A549 (cell line): ENCODE measurements at regions not wholly inside any gene's neighbourhood (a gene's known extent, or its start where the extent isn't known, plus 50 kb on each side); places are given as distances from the start of the nearest gene placed in this dataset.
A peak's percentile ranks its signal among the peaks of the same experiment; 100 is the strongest.

Experiments
- ATAC-seq, 2 experiments: fragments of 200-7000 bp in 1 of 2; fragments of >200 bp in 1 of 2; cut with Nextera tagmentation in 1 of 2; cut with Tn5 transposase in 1 of 2; 3 replicates each; pipeline versions ENCODE4 v1.8.0 to v1.9.1; 2018 to 2020; ENCODE audit warnings: mild to moderate bottlenecking in 1 of 2, moderate library complexity in 1 of 2
- CTCF ChIA-PET: fragments of 300-600 bp; sonication (Branson Sonifier 250); formaldehyde crosslinking; extraction: SDS; loops from one replicate; lab custom pipeline; 2021; ENCODE audit warnings: antibody characterized with exemption, inconsistent platforms; lab: Yijun Ruan, JAX
- POLR2A ChIA-PET: fragments of 350-600 bp; formaldehyde crosslinking; extraction: SDS; loops from one replicate; lab custom pipeline; 2021; ENCODE audit warnings: antibody characterized with exemption, inconsistent platforms; lab: Yijun Ruan, JAX
- DNase-seq, 2 experiments: peaks; one replicate each; pipeline versions ENCODE4 v3.0.0 to v3.0.0-alpha.2; 2011 to 2016; ENCODE audit warnings: low read depth in 1 of 2, low spot score in 1 of 2
- FAIRE-seq: peaks from 2 replicates; lab custom pipeline; 2011; peaks lifted over from hg19 to GRCh38; lab: Jason Lieb, UNC
- H3K27ac ChIP-seq, 2 experiments: fragments of >200 bp; sonication (Bioruptor Twin); formaldehyde crosslinking; 3 replicates each; pipeline ENCODE4 v1.5.1; 2016 to 2017
- H3K4me1 ChIP-seq: fragments of >200 bp; sonication (Bioruptor Twin); formaldehyde crosslinking; 3 replicates; pipeline ENCODE4 v1.6.1; 2016
- H3K4me2 ChIP-seq: fragments of >200 bp; sonication (Bioruptor Twin); formaldehyde crosslinking; 3 replicates; pipeline ENCODE4 v1.6.1; 2016
- H3K4me3 ChIP-seq: fragments of >200 bp; sonication (Bioruptor Twin); formaldehyde crosslinking; 3 replicates; pipeline ENCODE4 v1.5.1; 2016
- H3K9me3 ChIP-seq: fragments of >200 bp; sonication (Bioruptor Twin); formaldehyde crosslinking; 3 replicates; pipeline ENCODE4 v1.6.1; 2016
- CBX8 ChIP-seq: fragments of 200-600 bp; sonication (generic); IDR thresholded peaks from 2 replicates; pipeline ENCODE4 v1.6.1; 2016
- CHD2 ChIP-seq: fragments of 150-350 bp; IDR thresholded peaks from 2 replicates; pipeline ENCODE4 v1.6.1; 2014; ENCODE audit warnings: low read length; ENCODE audit not compliant: partially characterized antibody
- EHMT2 ChIP-seq: fragments of 200-600 bp; sonication (generic); IDR thresholded peaks from 2 replicates; pipeline ENCODE4 v1.6.1; 2016; ENCODE audit warnings: antibody characterized with exemption, low read depth, mild to moderate bottlenecking, moderate library complexity
- ESRRA ChIP-seq: fragments of 150-350 bp; IDR thresholded peaks from 2 replicates; pipeline ENCODE4 v1.6.1; 2014; ENCODE audit warnings: mild to moderate bottlenecking, low read length, borderline replicate concordance
- FOXS1 ChIP-seq: fragments of 250-450 bp; sonication (Bioruptor Pico); IDR thresholded peaks from 2 replicates; pipeline ENCODE4 v1.5.0; 2020; ENCODE audit warnings: mild to moderate bottlenecking, moderate library complexity
- KDM1A ChIP-seq: fragments of 200-600 bp; sonication (generic); IDR thresholded peaks from 2 replicates; pipeline ENCODE4 v1.6.1; 2016; ENCODE audit warnings: low read depth, mild to moderate bottlenecking
- KDM5A ChIP-seq: fragments of 200-600 bp; sonication (generic); IDR thresholded peaks from 2 replicates; pipeline ENCODE4 v1.6.1; 2016; ENCODE audit warnings: antibody characterized with exemption, mild to moderate bottlenecking
- NPAS2 ChIP-seq: fragments of 250-450 bp; sonication (Bioruptor Pico); IDR thresholded peaks from 2 replicates; pipeline ENCODE4 v1.8.0; 2022; ENCODE audit warnings: mild to moderate bottlenecking, moderate library complexity, borderline replicate concordance
- NR3C1 ChIP-seq: fragments of >200 bp; sonication (Bioruptor Twin); formaldehyde crosslinking; IDR thresholded peaks from 3 replicates; pipeline ENCODE4 v1.6.1; 2017
- RAD21 ChIP-seq, 2 experiments: fragments of >200 bp in 1 of 2; sonication (Bioruptor Twin) in 1 of 2; formaldehyde crosslinking in 1 of 2; IDR thresholded peaks in 1 of 2; conservative IDR thresholded peaks in 1 of 2; 2 replicates in 1 of 2; 3 replicates in 1 of 2; pipeline ENCODE4 v1.6.1; 2012 to 2018; ENCODE audit warnings: inconsistent platforms in 1 of 2
- RFX5 ChIP-seq: fragments of 450-650 bp; IDR thresholded peaks from 2 replicates; pipeline ENCODE4 v1.7.1; 2014; ENCODE audit warnings: antibody characterized with exemption, mild to moderate bottlenecking, moderate library complexity
- SMC3 ChIP-seq: fragments of >200 bp; sonication (Bioruptor Twin); formaldehyde crosslinking; IDR thresholded peaks from 3 replicates; pipeline ENCODE4 v1.6.1; 2018; ENCODE audit warnings: inconsistent platforms
- USF2 ChIP-seq: fragments of 450-650 bp; IDR thresholded peaks from 2 replicates; pipeline ENCODE4 v1.6.1; 2014; ENCODE audit warnings: antibody characterized with exemption
- ZFP36 ChIP-seq: fragments of 450-650 bp; IDR thresholded peaks from 2 replicates; pipeline ENCODE4 v1.6.1; 2014; ENCODE audit warnings: borderline replicate concordance; ENCODE audit not compliant: partially characterized antibody
- ZNF302 ChIP-seq: fragments of 250-450 bp; sonication (Bioruptor Pico); IDR thresholded peaks from 2 replicates; pipeline ENCODE4 v1.9.0; 2021; ENCODE audit warnings: inconsistent platforms, mild to moderate bottlenecking, moderate library complexity
- WGBS: methylation state at CpG from one replicate; pipeline ENCODE4 v1.1.6; 2017; ENCODE audit errors: missing lambda C conversion rate; 5-methylcytosine and 5-hydroxymethylcytosine counted together
- TF ChIP-seq, protein P1 (sequence below): fragments of >200 bp; sonication (Bioruptor Twin); formaldehyde crosslinking; IDR thresholded peaks from 3 replicates; pipeline ENCODE4 v1.5.1; 2016

DNA sequence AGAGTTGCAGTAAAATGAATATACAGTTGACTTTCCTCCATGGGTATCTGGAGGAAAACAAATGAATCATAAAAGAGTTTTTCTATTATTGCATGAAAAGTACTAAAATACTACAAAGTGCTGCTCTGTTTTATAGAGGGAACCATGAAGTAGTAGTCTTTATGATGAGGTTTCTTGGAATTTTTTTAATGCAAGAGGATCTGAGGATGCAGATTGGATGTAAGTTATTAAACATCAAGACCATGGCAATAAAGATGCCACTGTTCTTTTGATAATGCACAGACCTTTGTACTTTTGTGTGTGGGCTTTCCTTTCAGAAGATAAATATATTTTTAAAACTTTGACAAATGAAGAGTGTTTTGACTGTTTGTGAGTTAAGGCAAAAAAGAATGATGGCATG is 87.5 kb downstream of the DACT1 start:
- no peaks in the 10 kb centered on the region for H3K4me1 ChIP-seq
- H3K27ac ChIP-seq: no peak overlapping the region
- DNase-seq (no peak), ATAC-seq (no peak), FAIRE-seq (no peak)
- CTCF ChIA-PET: no interaction called here
- POLR2A ChIA-PET: no interaction called here
- no peak for TF ChIP-seq NPAS2 (CRISPR knock-in tag)
- H3K9me3 ChIP-seq: no peaks in the 10 kb centered on the region
- no peak overlapping the region for H3K4me3 ChIP-seq
- no peak overlapping the region for H3K4me2 ChIP-seq

DNA sequence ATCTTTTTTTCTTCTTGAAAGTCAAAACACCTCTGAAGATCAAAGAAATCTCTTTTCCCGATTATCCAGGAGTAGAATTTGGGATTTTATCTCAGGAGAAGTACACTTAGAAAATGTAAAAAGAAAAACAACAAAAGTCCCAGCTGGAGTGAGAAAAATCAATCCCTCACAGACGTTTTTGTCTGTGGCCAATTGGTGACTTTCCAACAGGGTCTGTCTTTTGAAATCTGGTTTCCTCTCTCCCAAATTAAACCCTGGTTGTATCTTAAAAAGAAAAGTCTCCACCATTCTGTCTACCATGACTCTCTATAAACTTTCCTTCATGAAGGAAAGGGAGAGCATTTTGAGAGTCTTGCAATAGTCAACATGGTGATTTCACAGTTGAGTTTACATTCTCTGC is 88.1 kb downstream of the DACT1 start:
- POLR2A ChIA-PET: no interaction called here
- WGBS: 27% methylated on average over 2 of the region's 2 CpGs
- FAIRE-seq: no peak
- peaks cover 3% of the 10 kb centered on the region; the same call in 1 of the 3 replicates for H3K4me1 ChIP-seq
- ATAC-seq: no peak
- TF ChIP-seq CHD2 (no peak), USF2 (no peak), FOXS1 (CRISPR knock-in tag) (no peak), NR3C1 (no peak), KDM1A (no peak), EHMT2 (no peak), RAD21 (conservative IDR thresholded peaks at IDR 0.05 in 1 of 2, IDR thresholded peaks at IDR 0.05 in 1 of 2) (no peak), SMC3 (no peak), ZFP36 (no peak), ZNF302 (CRISPR knock-in tag) (no peak), RFX5 (no peak), KDM5A (no peak)
- TF ChIP-seq, protein P1, sequence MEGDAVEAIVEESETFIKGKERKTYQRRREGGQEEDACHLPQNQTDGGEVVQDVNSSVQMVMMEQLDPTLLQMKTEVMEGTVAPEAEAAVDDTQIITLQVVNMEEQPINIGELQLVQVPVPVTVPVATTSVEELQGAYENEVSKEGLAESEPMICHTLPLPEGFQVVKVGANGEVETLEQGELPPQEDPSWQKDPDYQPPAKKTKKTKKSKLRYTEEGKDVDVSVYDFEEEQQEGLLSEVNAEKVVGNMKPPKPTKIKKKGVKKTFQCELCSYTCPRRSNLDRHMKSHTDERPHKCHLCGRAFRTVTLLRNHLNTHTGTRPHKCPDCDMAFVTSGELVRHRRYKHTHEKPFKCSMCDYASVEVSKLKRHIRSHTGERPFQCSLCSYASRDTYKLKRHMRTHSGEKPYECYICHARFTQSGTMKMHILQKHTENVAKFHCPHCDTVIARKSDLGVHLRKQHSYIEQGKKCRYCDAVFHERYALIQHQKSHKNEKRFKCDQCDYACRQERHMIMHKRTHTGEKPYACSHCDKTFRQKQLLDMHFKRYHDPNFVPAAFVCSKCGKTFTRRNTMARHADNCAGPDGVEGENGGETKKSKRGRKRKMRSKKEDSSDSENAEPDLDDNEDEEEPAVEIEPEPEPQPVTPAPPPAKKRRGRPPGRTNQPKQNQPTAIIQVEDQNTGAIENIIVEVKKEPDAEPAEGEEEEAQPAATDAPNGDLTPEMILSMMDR: no peak
- CTCF ChIA-PET: no interaction called here
- no peak overlapping the region for H3K4me2 ChIP-seq
- H3K27ac ChIP-seq: no peak overlapping the region
- H3K9me3 ChIP-seq: no peaks in the 10 kb centered on the region
- no peak for DNase-seq
- no peak overlapping the region for H3K4me3 ChIP-seq

- peak overlapping the region in 1 of 2 experiments; percentile 61; a peak in 3 of 6 replicates for H3K27ac ChIP-seq
These were observed 93.2 kb downstream of the DACT1 start for GRCh38 chr14:58730792-58731464.

More at GRCh38 chr14:58730792-58731464, 93.2 kb downstream of the DACT1 start:
- H3K4me1 ChIP-seq: peaks cover 16% of the 10 kb centered on the region; the same call in 1 of the 3 replicates
- 26% methylated on average over 5 of the region's 5 CpGs for WGBS
- TF ChIP-seq USF2: no peak
- no peak for TF ChIP-seq ESRRA
- no peak for TF ChIP-seq CBX8
- TF ChIP-seq, all 56 proteins: peak for 0
- DNase-seq: no peak
- POLR2A ChIA-PET: interaction anchor here (1.7 kb wide), 1 partner anchor 93 kb away, joined by 9 read pairs; the partner anchor contains the start of gene DACT1
- FAIRE-seq: no peak
- peak overlapping the region; percentile 19 for H3K4me2 ChIP-seq
- no peak overlapping the region for H3K4me3 ChIP-seq
- no peaks in the 10 kb centered on the region for H3K9me3 ChIP-seq
- ATAC-seq: peak; percentile 37 to 61; a peak in 4 of 6 replicates
- CTCF ChIA-PET: interaction anchor here (0.6 to 1.4 kb wide), 4 partner anchors 12 to 289 kb away, joined by 3 to 5 read pairs (median 4); no protein-coding TSS in a partner anchor
